ENCODE measurements at regions not wholly inside any gene's neighbourhood (a gene's known extent, or its start where the extent isn't known, plus 50 kb on each side); places are given as distances from the start of the nearest gene placed in this dataset.
"Not testable (repeated sequence)": the region's sequence is repeated elsewhere in the genome, so short reads cannot be mapped to it uniquely, and the experiment has no call there.

DNA sequence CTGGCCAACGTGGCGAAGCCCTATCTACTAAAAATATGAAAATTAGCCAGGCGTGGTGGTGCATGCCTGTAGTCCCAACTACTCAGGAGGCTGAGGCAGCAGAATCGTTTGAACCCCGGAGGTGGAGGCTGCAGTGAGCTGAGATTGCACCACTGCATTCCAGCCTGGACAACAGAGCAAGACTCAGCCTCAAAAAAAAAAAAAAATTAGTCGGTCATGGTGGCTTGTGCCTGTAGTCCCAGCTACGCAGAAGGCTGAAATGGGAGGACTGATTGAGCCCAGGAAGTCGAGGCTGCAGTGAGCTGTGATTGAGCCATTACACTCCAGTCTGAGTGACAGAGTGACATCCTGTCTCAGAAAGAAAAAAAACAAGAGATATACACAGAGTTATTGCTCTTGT lies 61.3 kb upstream of the TMEM254 start:
- TF ChIP-seq POLR2AphosphoS5 (IDR thresholded peaks at IDR 0.05; ENCODE audit: low read length); ZNF207 (IDR thresholded peaks at IDR 0.05; ENCODE audit: borderline replicate concordance); EZH2 (IDR thresholded peaks at IDR 0.05; ENCODE audit: borderline replicate concordance, control insufficient read depth, low read depth, low read length): not testable (repeated sequence)
- TF ChIP-seq, protein P1, sequence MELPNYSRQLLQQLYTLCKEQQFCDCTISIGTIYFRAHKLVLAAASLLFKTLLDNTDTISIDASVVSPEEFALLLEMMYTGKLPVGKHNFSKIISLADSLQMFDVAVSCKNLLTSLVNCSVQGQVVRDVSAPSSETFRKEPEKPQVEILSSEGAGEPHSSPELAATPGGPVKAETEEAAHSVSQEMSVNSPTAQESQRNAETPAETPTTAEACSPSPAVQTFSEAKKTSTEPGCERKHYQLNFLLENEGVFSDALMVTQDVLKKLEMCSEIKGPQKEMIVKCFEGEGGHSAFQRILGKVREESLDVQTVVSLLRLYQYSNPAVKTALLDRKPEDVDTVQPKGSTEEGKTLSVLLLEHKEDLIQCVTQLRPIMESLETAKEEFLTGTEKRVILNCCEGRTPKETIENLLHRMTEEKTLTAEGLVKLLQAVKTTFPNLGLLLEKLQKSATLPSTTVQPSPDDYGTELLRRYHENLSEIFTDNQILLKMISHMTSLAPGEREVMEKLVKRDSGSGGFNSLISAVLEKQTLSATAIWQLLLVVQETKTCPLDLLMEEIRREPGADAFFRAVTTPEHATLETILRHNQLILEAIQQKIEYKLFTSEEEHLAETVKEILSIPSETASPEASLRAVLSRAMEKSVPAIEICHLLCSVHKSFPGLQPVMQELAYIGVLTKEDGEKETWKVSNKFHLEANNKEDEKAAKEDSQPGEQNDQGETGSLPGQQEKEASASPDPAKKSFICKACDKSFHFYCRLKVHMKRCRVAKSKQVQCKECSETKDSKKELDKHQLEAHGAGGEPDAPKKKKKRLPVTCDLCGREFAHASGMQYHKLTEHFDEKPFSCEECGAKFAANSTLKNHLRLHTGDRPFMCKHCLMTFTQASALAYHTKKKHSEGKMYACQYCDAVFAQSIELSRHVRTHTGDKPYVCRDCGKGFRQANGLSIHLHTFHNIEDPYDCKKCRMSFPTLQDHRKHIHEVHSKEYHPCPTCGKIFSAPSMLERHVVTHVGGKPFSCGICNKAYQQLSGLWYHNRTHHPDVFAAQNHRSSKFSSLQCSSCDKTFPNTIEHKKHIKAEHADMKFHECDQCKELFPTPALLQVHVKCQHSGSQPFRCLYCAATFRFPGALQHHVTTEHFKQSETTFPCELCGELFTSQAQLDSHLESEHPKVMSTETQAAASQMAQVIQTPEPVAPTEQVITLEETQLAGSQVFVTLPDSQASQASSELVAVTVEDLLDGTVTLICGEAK (IDR thresholded peaks at IDR 0.05; ENCODE audit: borderline replicate concordance), result not testable (repeated sequence)
- TF ChIP-seq, protein P2, sequence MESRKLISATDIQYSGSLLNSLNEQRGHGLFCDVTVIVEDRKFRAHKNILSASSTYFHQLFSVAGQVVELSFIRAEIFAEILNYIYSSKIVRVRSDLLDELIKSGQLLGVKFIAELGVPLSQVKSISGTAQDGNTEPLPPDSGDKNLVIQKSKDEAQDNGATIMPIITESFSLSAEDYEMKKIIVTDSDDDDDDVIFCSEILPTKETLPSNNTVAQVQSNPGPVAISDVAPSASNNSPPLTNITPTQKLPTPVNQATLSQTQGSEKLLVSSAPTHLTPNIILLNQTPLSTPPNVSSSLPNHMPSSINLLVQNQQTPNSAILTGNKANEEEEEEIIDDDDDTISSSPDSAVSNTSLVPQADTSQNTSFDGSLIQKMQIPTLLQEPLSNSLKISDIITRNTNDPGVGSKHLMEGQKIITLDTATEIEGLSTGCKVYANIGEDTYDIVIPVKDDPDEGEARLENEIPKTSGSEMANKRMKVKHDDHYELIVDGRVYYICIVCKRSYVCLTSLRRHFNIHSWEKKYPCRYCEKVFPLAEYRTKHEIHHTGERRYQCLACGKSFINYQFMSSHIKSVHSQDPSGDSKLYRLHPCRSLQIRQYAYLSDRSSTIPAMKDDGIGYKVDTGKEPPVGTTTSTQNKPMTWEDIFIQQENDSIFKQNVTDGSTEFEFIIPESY (IDR thresholded peaks at IDR 0.05), result not testable (repeated sequence)
